ENCODE measurements at regions not wholly inside any gene's neighbourhood (a gene's known extent, or its start where the extent isn't known, plus 50 kb on each side); places are given as distances from the start of the nearest gene placed in this dataset.

- Histone ChIP-seq H3K36me3 (no peaks in the 10 kb centered on the region), H3K4me3 (no peak overlapping the region), H3K9me3 (no peaks in the 10 kb centered on the region), H3K4me1 (replicated peaks) (no peaks in the 10 kb centered on the region), H3K27ac (no peak overlapping the region), H3K27me3 (replicated peaks; ENCODE audit: insufficient read depth) (peaks cover 2% of the 10 kb centered on the region)
- intact Hi-C loops (cut with DNase I): no loop called here
- no peak for TF ChIP-seq CTCF (IDR thresholded peaks at IDR 0.05)
- TF ChIP-seq POLR2A (IDR thresholded peaks at IDR 0.05): no peak
- TF ChIP-seq POLR2AphosphoS5 (IDR thresholded peaks at IDR 0.05): no peak
- WGBS: 80% methylated on average over 7 of the region's 7 CpGs
- no peak for DNase-seq (ENCODE audit: low spot score)
Measured at GRCh38 chr10:131630772-131631258, 270.0 kb upstream of the PPP2R2D start.

- H3K4me1 ChIP-seq (replicated peaks): no peaks in the 10 kb centered on the region
- H3K4me3 ChIP-seq: no peak overlapping the region
- no peaks in the 10 kb centered on the region for H3K36me3 ChIP-seq
- intact Hi-C loops (cut with DNase I): no loop called here
- H3K27me3 ChIP-seq (replicated peaks; ENCODE audit: insufficient read depth): peaks cover 3% of the 10 kb centered on the region
- no peak for TF ChIP-seq CTCF (IDR thresholded peaks at IDR 0.05)
- no peak for TF ChIP-seq POLR2A (IDR thresholded peaks at IDR 0.05)
- TF ChIP-seq POLR2AphosphoS5 (IDR thresholded peaks at IDR 0.05): no peak
- WGBS: 81% methylated on average over 13 of the region's 14 CpGs
- DNase-seq (ENCODE audit: low spot score): no peak
- no peak overlapping the region for H3K27ac ChIP-seq
- no peaks in the 10 kb centered on the region for H3K9me3 ChIP-seq
Measured at GRCh38 chr10:131631619-131632018, 269.2 kb upstream of the PPP2R2D start.

DNA sequence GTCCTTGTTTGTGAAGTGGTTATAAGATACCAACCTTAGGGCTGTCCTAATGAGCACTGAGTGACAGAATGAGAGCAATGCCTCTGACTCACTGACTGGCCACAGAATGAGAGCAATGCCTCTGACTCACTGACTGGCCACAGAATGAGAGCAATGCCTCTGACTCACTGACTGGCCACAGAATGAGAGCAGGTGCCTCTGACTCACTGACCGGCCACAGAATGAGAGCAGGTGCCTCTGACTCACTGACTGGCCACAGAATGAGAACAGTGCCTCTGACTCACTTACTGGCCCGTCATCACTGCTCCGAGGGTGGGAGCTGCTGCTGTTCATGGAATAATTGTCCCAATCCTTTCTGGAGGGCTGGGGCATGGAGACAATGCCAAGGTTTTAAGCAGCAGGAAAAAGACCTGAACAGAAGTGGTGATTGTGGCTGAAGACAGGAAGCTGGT lies 265.2 kb upstream of the PPP2R2D start:
- 49% methylated on average over 3 of the region's 3 CpGs for WGBS
- TF ChIP-seq POLR2A (IDR thresholded peaks at IDR 0.05): no peak
- TF ChIP-seq POLR2AphosphoS5 (IDR thresholded peaks at IDR 0.05): no peak
- no peak for TF ChIP-seq CTCF (IDR thresholded peaks at IDR 0.05)
- intact Hi-C loops (cut with DNase I): no loop called here

GRCh38 chr10:131636116-131636515 lies 264.7 kb upstream of the PPP2R2D start:
- intact Hi-C loops (cut with DNase I): no loop called here
- WGBS: 70% methylated on average over 9 of the region's 9 CpGs
- H3K27me3 ChIP-seq (replicated peaks; ENCODE audit: insufficient read depth): peaks cover 5% of the 10 kb centered on the region
- H3K4me1 ChIP-seq (replicated peaks): no peaks in the 10 kb centered on the region
- H3K4me3 ChIP-seq: no peak overlapping the region
- no peak for DNase-seq (ENCODE audit: low spot score)
- H3K27ac ChIP-seq: no peak overlapping the region
- no peaks in the 10 kb centered on the region for H3K36me3 ChIP-seq
- no peaks in the 10 kb centered on the region for H3K9me3 ChIP-seq
- no peak for TF ChIP-seq POLR2AphosphoS5 (IDR thresholded peaks at IDR 0.05)
- TF ChIP-seq CTCF (IDR thresholded peaks at IDR 0.05): no peak
- no peak for TF ChIP-seq POLR2A (IDR thresholded peaks at IDR 0.05)

More for the DNA sequence above, 265.2 kb upstream of the PPP2R2D start:
- Histone ChIP-seq H3K27me3 (replicated peaks; ENCODE audit: insufficient read depth) (peaks cover 5% of the 10 kb centered on the region), H3K4me3 (no peak overlapping the region), H3K36me3 (no peaks in the 10 kb centered on the region), H3K4me1 (replicated peaks) (no peaks in the 10 kb centered on the region), H3K27ac (no peak overlapping the region), H3K9me3 (no peaks in the 10 kb centered on the region)
- DNase-seq (ENCODE audit: low spot score): no peak
